ENCODE measurements at regions not wholly inside any gene's neighbourhood (a gene's known extent, or its start where the extent isn't known, plus 50 kb on each side); places are given as distances from the start of the nearest gene placed in this dataset.

- no peak for TF ChIP-seq CTCF (conservative IDR thresholded peaks at IDR 0.05; ENCODE audit: low read length)
- TF ChIP-seq EZH2phosphoT487 (IDR thresholded peaks at IDR 0.05; ENCODE audit: borderline replicate concordance), result no peak
These were observed 168.3 kb downstream of the BTC start for GRCh38 chr4:74625981-74626380.

Measured in Loucy (cell line).